Ascending aorta (tissue), 2 donors: ENCODE measurements at regions not wholly inside any gene's neighbourhood (a gene's known extent, or its start where the extent isn't known, plus 50 kb on each side); places are given as distances from the start of the nearest gene placed in this dataset.

Source experiments
- DNase-seq, 2 donors: peaks; one replicate each; pipeline ENCODE4 v3.0.0-alpha.2; 2019; ENCODE audit warnings: low spot score in 2 of 2
- H3K27ac ChIP-seq, 2 donors: fragments of 200-600 bp; sonication (generic); one replicate each; pipeline ENCODE4 v1.5.1; 2016 to 2017; ENCODE audit warnings: mild to moderate bottlenecking in 1 of 2
- H3K27me3 ChIP-seq: fragments of 200-600 bp; sonication (generic); one replicate; pipeline ENCODE4 v1.5.1; 2017
- H3K36me3 ChIP-seq, 2 donors: fragments of 200-600 bp; sonication (generic); one replicate each; pipeline ENCODE4 v1.5.1; 2016
- H3K4me1 ChIP-seq, 2 donors: fragments of 200-600 bp; sonication (generic); one replicate each; pipeline ENCODE4 v1.5.1; 2016 to 2017; ENCODE audit warnings: mild to moderate bottlenecking in 1 of 2
- H3K4me3 ChIP-seq, 2 donors: fragments of 200-600 bp; sonication (generic); one replicate each; pipeline ENCODE4 v1.5.1; 2016 to 2017; ENCODE audit warnings: mild to moderate bottlenecking in 1 of 2
- H3K9me3 ChIP-seq, 2 donors: fragments of 200-600 bp; sonication (generic); one replicate each; pipeline ENCODE4 v1.5.1; 2016
- intact Hi-C: fragments of 100-400 bp; cut with DNase I; formaldehyde crosslinking; loops from one replicate; pipeline ENCODE4 v1.15.1; 2023
- TF ChIP-seq, protein P1 (sequence below), 3 experiments: fragments of 200-600 bp in 2 of 3; fragments of 450-650 bp in 1 of 3; sonication (generic) in 2 of 3; IDR thresholded peaks; one replicate each; pipeline ENCODE4 v1.5.1; 2016 to 2019; ENCODE audit warnings: antibody characterized with exemption in 3 of 3, mild to moderate bottlenecking in 1 of 3, moderate library complexity in 1 of 3

DNA sequence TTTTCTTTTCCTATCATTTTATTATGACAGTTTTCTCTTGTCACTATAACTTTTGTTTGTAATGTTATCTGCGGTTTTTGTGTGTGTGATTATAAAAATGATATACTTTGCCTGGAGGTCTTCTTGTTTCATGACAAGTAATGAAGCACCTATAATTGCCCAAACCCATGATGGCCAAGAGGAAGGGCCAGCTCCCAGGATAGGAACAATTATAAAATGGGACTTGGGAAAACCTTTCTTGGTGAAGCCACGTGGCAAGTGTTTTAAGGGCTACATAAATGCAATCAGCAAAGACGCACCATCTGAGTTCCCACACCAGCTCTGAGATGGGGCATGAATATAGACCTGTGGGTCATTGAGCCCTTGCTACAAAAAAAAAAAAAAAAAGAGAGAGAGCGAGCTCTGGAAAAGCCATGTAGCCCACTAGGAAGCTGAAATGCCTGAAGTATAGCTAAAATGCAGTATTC is 462.6 kb upstream of the RUNX1 start:
- H3K36me3 ChIP-seq: no peaks in the 10 kb centered on the region
- H3K4me1 ChIP-seq: no peaks in the 10 kb centered on the region
- no peaks in the 10 kb centered on the region for H3K27me3 ChIP-seq
- intact Hi-C loops: no loop called here
- DNase-seq: no peak
- H3K27ac ChIP-seq: no peak overlapping the region
- H3K9me3 ChIP-seq: no peaks in the 10 kb centered on the region
- TF ChIP-seq, protein P1, sequence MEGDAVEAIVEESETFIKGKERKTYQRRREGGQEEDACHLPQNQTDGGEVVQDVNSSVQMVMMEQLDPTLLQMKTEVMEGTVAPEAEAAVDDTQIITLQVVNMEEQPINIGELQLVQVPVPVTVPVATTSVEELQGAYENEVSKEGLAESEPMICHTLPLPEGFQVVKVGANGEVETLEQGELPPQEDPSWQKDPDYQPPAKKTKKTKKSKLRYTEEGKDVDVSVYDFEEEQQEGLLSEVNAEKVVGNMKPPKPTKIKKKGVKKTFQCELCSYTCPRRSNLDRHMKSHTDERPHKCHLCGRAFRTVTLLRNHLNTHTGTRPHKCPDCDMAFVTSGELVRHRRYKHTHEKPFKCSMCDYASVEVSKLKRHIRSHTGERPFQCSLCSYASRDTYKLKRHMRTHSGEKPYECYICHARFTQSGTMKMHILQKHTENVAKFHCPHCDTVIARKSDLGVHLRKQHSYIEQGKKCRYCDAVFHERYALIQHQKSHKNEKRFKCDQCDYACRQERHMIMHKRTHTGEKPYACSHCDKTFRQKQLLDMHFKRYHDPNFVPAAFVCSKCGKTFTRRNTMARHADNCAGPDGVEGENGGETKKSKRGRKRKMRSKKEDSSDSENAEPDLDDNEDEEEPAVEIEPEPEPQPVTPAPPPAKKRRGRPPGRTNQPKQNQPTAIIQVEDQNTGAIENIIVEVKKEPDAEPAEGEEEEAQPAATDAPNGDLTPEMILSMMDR (IDR thresholded peaks at IDR 0.05): no peak
- no peak overlapping the region for H3K4me3 ChIP-seq

DNA sequence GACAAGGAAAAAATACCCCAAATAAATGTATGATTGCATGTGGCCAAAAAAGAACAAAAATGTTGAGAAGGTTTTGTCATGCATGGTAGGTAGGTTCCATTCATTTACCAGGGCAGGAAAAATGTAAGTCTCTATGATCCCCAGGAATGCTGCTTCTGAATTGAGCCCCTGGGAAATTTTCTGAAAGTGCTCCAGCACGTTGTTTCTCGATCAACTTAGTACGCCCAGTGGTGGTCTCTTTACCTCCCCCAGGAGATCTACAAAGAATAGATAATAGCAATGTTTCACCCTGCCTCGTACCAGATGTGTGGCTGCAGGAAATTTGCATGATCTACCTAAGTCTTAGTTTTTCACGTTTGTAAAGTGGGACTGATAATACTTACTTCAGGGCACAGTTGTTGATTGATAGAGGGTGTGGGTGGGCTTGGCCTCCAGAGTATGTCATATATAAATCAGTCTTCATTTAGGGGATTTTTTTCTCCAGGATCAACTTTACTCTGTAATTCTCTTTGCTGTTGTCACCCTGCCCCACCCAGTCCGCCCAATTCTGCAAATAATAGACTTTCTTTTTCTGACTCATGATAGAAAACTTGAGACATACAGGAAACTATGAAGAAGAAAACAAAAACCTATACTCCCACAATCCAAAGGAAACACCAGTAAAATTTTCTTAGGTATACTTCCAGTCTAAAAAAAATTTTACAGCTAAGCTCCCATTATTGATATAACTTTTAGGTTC is 462.0 kb upstream of the RUNX1 start:
- intact Hi-C loops: no loop called here
- Histone ChIP-seq H3K36me3 (no peaks in the 10 kb centered on the region), H3K27me3 (no peaks in the 10 kb centered on the region), H3K4me3 (no peak overlapping the region), H3K4me1 (no peaks in the 10 kb centered on the region), H3K9me3 (no peaks in the 10 kb centered on the region), H3K27ac (no peak overlapping the region)
- no peak for DNase-seq
- TF ChIP-seq, protein P1 (IDR thresholded peaks at IDR 0.05): no peak

- Histone ChIP-seq H3K36me3 (no peaks in the 10 kb centered on the region), H3K4me1 (no peaks in the 10 kb centered on the region), H3K27ac (no peak overlapping the region), H3K4me3 (no peak overlapping the region), H3K27me3 (no peaks in the 10 kb centered on the region), H3K9me3 (no peaks in the 10 kb centered on the region)
- TF ChIP-seq, protein P1 (IDR thresholded peaks at IDR 0.05): no peak
- intact Hi-C loops: no loop called here
- DNase-seq: no peak
These were observed 461.2 kb upstream of the RUNX1 start for GRCh38 chr21:35510294-35510693.

DNA sequence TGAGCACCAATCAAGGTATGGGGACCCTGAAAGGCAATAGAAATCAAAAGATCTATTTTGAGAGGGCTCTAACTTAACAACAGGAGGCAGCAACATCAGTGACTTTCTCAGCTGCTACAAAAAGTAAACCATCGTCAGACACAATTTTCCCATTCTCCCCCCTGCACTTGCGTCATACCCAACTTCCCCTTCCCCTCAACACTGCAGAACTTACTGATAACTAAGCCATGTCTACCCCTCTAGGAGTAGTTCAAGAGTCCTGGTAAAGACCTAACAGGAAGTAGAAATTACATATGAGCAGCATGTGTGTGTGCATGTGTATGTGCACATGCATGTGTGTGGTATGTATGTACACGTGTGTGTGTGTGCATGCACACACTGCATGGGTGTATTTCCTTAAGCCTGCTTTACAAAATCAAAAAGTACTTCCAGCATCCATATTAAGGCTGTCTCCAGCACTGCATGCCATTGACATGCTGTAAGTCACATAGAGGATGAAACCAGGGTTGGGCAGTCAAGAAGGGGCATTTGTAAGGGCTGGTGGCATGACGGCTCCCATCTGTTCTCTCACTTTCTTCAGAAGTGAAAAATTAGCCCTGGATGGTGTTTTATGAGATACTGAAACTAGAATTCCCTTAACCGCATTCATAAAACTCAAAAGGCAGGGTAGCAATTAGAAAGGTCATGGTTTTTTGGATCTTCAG is 460.1 kb upstream of the RUNX1 start:
- Histone ChIP-seq H3K27ac (no peak overlapping the region), H3K4me3 (no peak overlapping the region), H3K4me1 (no peaks in the 10 kb centered on the region), H3K36me3 (no peaks in the 10 kb centered on the region), H3K9me3 (no peaks in the 10 kb centered on the region), H3K27me3 (no peaks in the 10 kb centered on the region)
- no peak for DNase-seq
- intact Hi-C loops: no loop called here
- TF ChIP-seq, protein P1 (IDR thresholded peaks at IDR 0.05): no peak

GRCh38 chr21:35508139-35508888 is 459.2 kb upstream of the RUNX1 start:
- Histone ChIP-seq H3K27ac (no peak overlapping the region), H3K36me3 (no peaks in the 10 kb centered on the region), H3K4me3 (no peak overlapping the region), H3K9me3 (no peaks in the 10 kb centered on the region), H3K4me1 (no peaks in the 10 kb centered on the region), H3K27me3 (no peaks in the 10 kb centered on the region)
- peak; percentile 49 to 84 for DNase-seq
- intact Hi-C loops: no loop called here
- TF ChIP-seq, protein P1 (IDR thresholded peaks at IDR 0.05): no peak
